Body of pancreas (tissue), 4 donors: ENCODE measurements at regions not wholly inside any gene's neighbourhood (a gene's known extent, or its start where the extent isn't known, plus 50 kb on each side); places are given as distances from the start of the nearest gene placed in this dataset.

Experiments used
- ATAC-seq: fragments of 150-250 bp; one replicate; pipeline ENCODE4 v1.9.1; 2016
- DNase-seq, 4 donors: peaks; one replicate each; pipeline ENCODE4 v3.0.0-alpha.2; 2019
- H3K27ac ChIP-seq, 4 donors: fragments of 200-600 bp; sonication (generic); 1 replicate in 3 of 4; 2 replicates in 1 of 4; pipeline versions ENCODE4 v1.5.1 to v1.6.1; 2016 to 2019; ENCODE audit warnings: mild to moderate bottlenecking in 1 of 4, mixed read lengths in 1 of 4, moderate library complexity in 1 of 4
- H3K27me3 ChIP-seq, 2 donors: fragments of 200-600 bp; sonication (generic); one replicate each; pipeline ENCODE4 v1.6.0; 2016; ENCODE audit warnings: mild to moderate bottlenecking in 1 of 2
- H3K36me3 ChIP-seq, 2 donors: fragments of 200-600 bp; sonication (generic); replicated peaks in 1 of 2; 2 replicates each; pipeline ENCODE4 v1.5.1; 2016; ENCODE audit warnings: low read depth in 2 of 2; ENCODE audit not compliant: insufficient read depth in 1 of 2
- H3K4me1 ChIP-seq: fragments of 200-600 bp; sonication (generic); one replicate; pipeline ENCODE4 v1.6.0; 2016
- H3K4me3 ChIP-seq, 2 donors: fragments of 200-600 bp; sonication (generic); 1 replicate in 1 of 2; 2 replicates in 1 of 2; pipeline ENCODE4 v1.5.1; 2016 to 2019
- H3K9me3 ChIP-seq, 3 donors: fragments of 200-600 bp; sonication (generic); 1 replicate in 2 of 3; 2 replicates in 1 of 3; pipeline ENCODE4 v1.5.1; 2016
- POLR2A ChIP-seq, 3 donors: fragments of 450-650 bp; IDR thresholded peaks; one replicate each; pipeline ENCODE4 v1.6.1; 2016; ENCODE audit warnings: antibody characterized with exemption in 3 of 3, mild to moderate bottlenecking in 2 of 3
- WGBS, 2 donors: methylation state at CpG; one replicate each; pipeline ENCODE4 v1.1.5; 2017; 5-methylcytosine and 5-hydroxymethylcytosine counted together
- intact Hi-C: fragments of 100-400 bp; cut with DNase I; formaldehyde crosslinking; loops from one replicate; pipeline ENCODE4 v1.15.1; 2023
- TF ChIP-seq, protein P1 (sequence below), 7 experiments: fragments of 450-650 bp in 4 of 7; fragments of 200-600 bp in 3 of 7; sonication (generic) in 3 of 7; IDR thresholded peaks; one replicate each; pipeline ENCODE4 v1.5.1; 2016 to 2019; ENCODE audit warnings: antibody characterized with exemption in 7 of 7

DNA sequence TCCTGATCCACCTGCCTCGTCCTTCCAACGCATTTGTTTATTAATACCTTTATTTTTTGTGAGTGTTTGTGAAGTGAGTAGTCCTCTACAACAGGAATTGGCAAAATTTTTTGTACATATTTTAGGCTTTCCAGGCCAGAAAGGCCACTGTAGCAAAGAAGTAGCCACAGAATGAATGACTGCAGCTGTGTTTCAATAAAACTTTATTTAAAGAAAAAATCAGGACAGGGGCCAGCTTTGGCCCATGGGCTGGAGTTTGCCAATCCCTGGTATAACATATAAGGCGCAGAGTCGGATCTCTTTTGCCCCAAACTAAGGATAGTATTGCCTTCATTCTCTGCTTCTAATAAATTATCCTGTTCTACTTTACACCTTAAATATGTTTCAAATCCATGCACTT is 198.0 kb upstream of the COX10 start:
- no peaks in the 10 kb centered on the region for H3K4me1 ChIP-seq
- H3K27me3 ChIP-seq, result no peaks in the 10 kb centered on the region
- H3K27ac ChIP-seq, result no peak overlapping the region
- H3K9me3 ChIP-seq, result no peaks in the 10 kb centered on the region
- DNase-seq (no peak), ATAC-seq (no peak)
- no peak for TF ChIP-seq POLR2A (IDR thresholded peaks at IDR 0.05)
- TF ChIP-seq, protein P1, sequence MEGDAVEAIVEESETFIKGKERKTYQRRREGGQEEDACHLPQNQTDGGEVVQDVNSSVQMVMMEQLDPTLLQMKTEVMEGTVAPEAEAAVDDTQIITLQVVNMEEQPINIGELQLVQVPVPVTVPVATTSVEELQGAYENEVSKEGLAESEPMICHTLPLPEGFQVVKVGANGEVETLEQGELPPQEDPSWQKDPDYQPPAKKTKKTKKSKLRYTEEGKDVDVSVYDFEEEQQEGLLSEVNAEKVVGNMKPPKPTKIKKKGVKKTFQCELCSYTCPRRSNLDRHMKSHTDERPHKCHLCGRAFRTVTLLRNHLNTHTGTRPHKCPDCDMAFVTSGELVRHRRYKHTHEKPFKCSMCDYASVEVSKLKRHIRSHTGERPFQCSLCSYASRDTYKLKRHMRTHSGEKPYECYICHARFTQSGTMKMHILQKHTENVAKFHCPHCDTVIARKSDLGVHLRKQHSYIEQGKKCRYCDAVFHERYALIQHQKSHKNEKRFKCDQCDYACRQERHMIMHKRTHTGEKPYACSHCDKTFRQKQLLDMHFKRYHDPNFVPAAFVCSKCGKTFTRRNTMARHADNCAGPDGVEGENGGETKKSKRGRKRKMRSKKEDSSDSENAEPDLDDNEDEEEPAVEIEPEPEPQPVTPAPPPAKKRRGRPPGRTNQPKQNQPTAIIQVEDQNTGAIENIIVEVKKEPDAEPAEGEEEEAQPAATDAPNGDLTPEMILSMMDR (IDR thresholded peaks at IDR 0.05), result no peak
- 83 to 92% methylated on average over 4 of the region's 4 CpGs for WGBS, 2 donors
- H3K4me3 ChIP-seq, result no peak overlapping the region
- intact Hi-C loops, result no loop called here
- H3K36me3 ChIP-seq, result no peaks in the 10 kb centered on the region

- no peaks in the 10 kb centered on the region for H3K9me3 ChIP-seq
- intact Hi-C loops, result no loop called here
- H3K4me3 ChIP-seq, result no peak overlapping the region
- 79 to 88% methylated on average over 3 of the region's 3 CpGs for WGBS, 2 donors
- no peaks in the 10 kb centered on the region for H3K4me1 ChIP-seq
- no peak for TF ChIP-seq POLR2A (IDR thresholded peaks at IDR 0.05)
- TF ChIP-seq, protein P1 (IDR thresholded peaks at IDR 0.05), result no peak
- H3K27ac ChIP-seq, result no peak overlapping the region
- no peaks in the 10 kb centered on the region for H3K27me3 ChIP-seq
- DNase-seq (no peak), ATAC-seq (no peak)
- no peaks in the 10 kb centered on the region for H3K36me3 ChIP-seq
Measured at GRCh38 chr17:13874134-13874533, 195.2 kb upstream of the COX10 start.

- 79 to 91% methylated on average over 1 of the region's 1 CpG for WGBS, 2 donors
- Histone ChIP-seq H3K36me3 (no peaks in the 10 kb centered on the region), H3K4me1 (no peaks in the 10 kb centered on the region), H3K27ac (no peak overlapping the region), H3K27me3 (no peaks in the 10 kb centered on the region), H3K4me3 (no peak overlapping the region), H3K9me3 (no peaks in the 10 kb centered on the region)
- TF ChIP-seq, protein P1 (IDR thresholded peaks at IDR 0.05), result no peak
- no peak for TF ChIP-seq POLR2A (IDR thresholded peaks at IDR 0.05)
- ATAC-seq (no peak), DNase-seq (no peak)
- intact Hi-C loops, result no loop called here
Measured at GRCh38 chr17:13874817-13875216, 194.5 kb upstream of the COX10 start.

- 88 to 95% methylated on average over 5 of the region's 5 CpGs for WGBS, 2 donors
Measured at GRCh38 chr17:13879961-13880466, 189.3 kb upstream of the COX10 start.

GRCh38 chr17:13883659-13884058 is 185.6 kb upstream of the COX10 start:
- WGBS, 2 donors, result 45 to 53% methylated on average over 3 of the region's 3 CpGs
- intact Hi-C loops, result no loop called here

More at GRCh38 chr17:13879961-13880466, 189.3 kb upstream of the COX10 start:
- H3K4me1 ChIP-seq, result no peaks in the 10 kb centered on the region
- intact Hi-C loops, result no loop called here
- DNase-seq, result no peak
- no peak overlapping the region for H3K4me3 ChIP-seq
- no peak for TF ChIP-seq POLR2A (IDR thresholded peaks at IDR 0.05)
- TF ChIP-seq, protein P1 (IDR thresholded peaks at IDR 0.05), result no peak
- H3K27me3 ChIP-seq, result no peaks in the 10 kb centered on the region
- no peak for ATAC-seq
- no peak overlapping the region for H3K27ac ChIP-seq
- no peaks in the 10 kb centered on the region for H3K9me3 ChIP-seq
- H3K36me3 ChIP-seq, result no peaks in the 10 kb centered on the region

More at GRCh38 chr17:13883659-13884058, 185.6 kb upstream of the COX10 start:
- no peaks in the 10 kb centered on the region for H3K4me1 ChIP-seq
- H3K27me3 ChIP-seq, result no peaks in the 10 kb centered on the region
- H3K36me3 ChIP-seq, result no peaks in the 10 kb centered on the region
- DNase-seq (no peak), ATAC-seq (no peak)
- no peaks in the 10 kb centered on the region for H3K9me3 ChIP-seq
- H3K4me3 ChIP-seq, result no peak overlapping the region
- TF ChIP-seq, protein P1 (IDR thresholded peaks at IDR 0.05), result no peak
- TF ChIP-seq POLR2A (IDR thresholded peaks at IDR 0.05), result no peak
- no peak overlapping the region for H3K27ac ChIP-seq
